MM.1S (cell line): ENCODE measurements at regions not wholly inside any gene's neighbourhood (a gene's known extent, or its start where the extent isn't known, plus 50 kb on each side); places are given as distances from the start of the nearest gene placed in this dataset.

Experiments used
- DNase-seq: peaks from one replicate; pipeline ENCODE4 v3.0.0-alpha.2; 2015
- H2AFZ ChIP-seq: fragments of 300-600 bp; sonication (generic); 2 replicates; pipeline ENCODE4 v1.6.0; 2016; ENCODE audit warnings: antibody characterized with exemption, low read length
- H3F3A ChIP-seq: fragments of 300-600 bp; sonication (generic); 2 replicates; pipeline ENCODE4 v1.6.1; 2016; ENCODE audit warnings: mild to moderate bottlenecking, antibody characterized with exemption, low read length, moderate library complexity, mixed read lengths; ENCODE audit not compliant: insufficient read depth
- H3K27ac ChIP-seq: fragments of 300-600 bp; sonication (generic); 2 replicates; pipeline ENCODE4 v1.5.1; 2016; ENCODE audit warnings: mild to moderate bottlenecking, low read length
- H3K27me3 ChIP-seq: fragments of 300-600 bp; sonication (generic); replicated peaks from 2 replicates; pipeline ENCODE4 v1.6.0; 2016; ENCODE audit warnings: low read length; ENCODE audit not compliant: insufficient read depth
- H3K36me3 ChIP-seq: fragments of 300-600 bp; sonication (generic); replicated peaks from 2 replicates; pipeline ENCODE4 v1.6.1; 2016; ENCODE audit warnings: mild to moderate bottlenecking, low read length, mixed read lengths; ENCODE audit not compliant: insufficient read depth
- H3K4me1 ChIP-seq: fragments of 300-600 bp; sonication (generic); 2 replicates; pipeline ENCODE4 v1.6.1; 2016; ENCODE audit warnings: low read length, mixed read lengths
- H3K4me2 ChIP-seq: fragments of 300-600 bp; sonication (generic); 2 replicates; pipeline ENCODE4 v1.6.0; 2016; ENCODE audit warnings: low read depth, low read length
- H3K4me3 ChIP-seq: fragments of 300-600 bp; sonication (generic); 2 replicates; pipeline ENCODE4 v1.5.1; 2016; ENCODE audit warnings: low read length, mixed read lengths
- H3K79me2 ChIP-seq: fragments of 300-600 bp; sonication (generic); 2 replicates; pipeline ENCODE4 v1.6.1; 2016; ENCODE audit warnings: mixed run types, low read length, mixed read lengths
- H3K9ac ChIP-seq: fragments of 300-600 bp; sonication (generic); 2 replicates; pipeline ENCODE4 v1.6.1; 2016; ENCODE audit warnings: low read length, mixed read lengths
- H3K9me2 ChIP-seq: fragments of 300-600 bp; sonication (generic); replicated peaks from 2 replicates; pipeline ENCODE4 v1.6.1; 2016; ENCODE audit warnings: mild to moderate bottlenecking, low read length, mixed read lengths; ENCODE audit not compliant: insufficient read depth
- H3K9me3 ChIP-seq: fragments of 300-600 bp; sonication (generic); replicated peaks from 2 replicates; pipeline ENCODE4 v1.6.1; 2016; ENCODE audit warnings: mild to moderate bottlenecking, low read length, mixed read lengths; ENCODE audit not compliant: insufficient read depth
- H4K20me1 ChIP-seq: fragments of 300-600 bp; sonication (generic); 2 replicates; pipeline ENCODE4 v1.6.1; 2016; ENCODE audit warnings: mild to moderate bottlenecking, low read length, moderate library complexity, mixed read lengths; ENCODE audit not compliant: insufficient read depth
- EZH2 ChIP-seq: fragments of 300-600 bp; sonication (generic); optimal IDR thresholded peaks from 2 replicates; pipeline ENCODE3; 2017; ENCODE audit warnings: low read depth, mild to moderate bottlenecking, antibody characterized with exemption, low read length, mixed read lengths
- EZH2phosphoT487 ChIP-seq: fragments of 300-600 bp; sonication (generic); IDR thresholded peaks from 2 replicates; pipeline ENCODE4 v1.6.1; 2018; ENCODE audit warnings: antibody characterized with exemption, low read length
- TF ChIP-seq, protein P1 (sequence below): fragments of 300-600 bp; sonication (generic); IDR thresholded peaks from 2 replicates; pipeline ENCODE4 v1.5.1; 2016; ENCODE audit warnings: antibody characterized with exemption, low read length, mixed read lengths

DNA sequence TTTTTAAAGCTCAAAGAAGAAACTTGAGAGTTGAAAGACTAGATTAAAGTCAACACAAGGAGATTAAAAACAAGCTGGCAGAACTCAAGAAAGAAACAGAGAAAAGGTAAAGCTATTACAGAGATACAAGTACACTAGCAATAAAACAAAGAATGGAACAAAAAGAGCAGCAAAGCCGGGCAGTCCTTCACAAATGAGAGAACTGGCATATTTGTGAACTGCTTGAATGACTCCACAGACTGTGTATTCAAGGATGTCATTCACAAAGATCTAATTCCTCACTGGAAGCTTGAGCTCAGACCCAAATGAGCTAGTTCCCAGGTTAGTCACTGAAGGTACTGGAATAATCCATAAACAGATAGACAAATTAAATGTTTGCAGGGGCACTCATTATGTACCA is 318.0 kb downstream of the MYCN start:
- H4K20me1 ChIP-seq, result no peaks in the 10 kb centered on the region
- H2AFZ ChIP-seq, result no peak overlapping the region
- TF ChIP-seq EZH2phosphoT487 (no peak), EZH2 (no peak)
- TF ChIP-seq, protein P1, sequence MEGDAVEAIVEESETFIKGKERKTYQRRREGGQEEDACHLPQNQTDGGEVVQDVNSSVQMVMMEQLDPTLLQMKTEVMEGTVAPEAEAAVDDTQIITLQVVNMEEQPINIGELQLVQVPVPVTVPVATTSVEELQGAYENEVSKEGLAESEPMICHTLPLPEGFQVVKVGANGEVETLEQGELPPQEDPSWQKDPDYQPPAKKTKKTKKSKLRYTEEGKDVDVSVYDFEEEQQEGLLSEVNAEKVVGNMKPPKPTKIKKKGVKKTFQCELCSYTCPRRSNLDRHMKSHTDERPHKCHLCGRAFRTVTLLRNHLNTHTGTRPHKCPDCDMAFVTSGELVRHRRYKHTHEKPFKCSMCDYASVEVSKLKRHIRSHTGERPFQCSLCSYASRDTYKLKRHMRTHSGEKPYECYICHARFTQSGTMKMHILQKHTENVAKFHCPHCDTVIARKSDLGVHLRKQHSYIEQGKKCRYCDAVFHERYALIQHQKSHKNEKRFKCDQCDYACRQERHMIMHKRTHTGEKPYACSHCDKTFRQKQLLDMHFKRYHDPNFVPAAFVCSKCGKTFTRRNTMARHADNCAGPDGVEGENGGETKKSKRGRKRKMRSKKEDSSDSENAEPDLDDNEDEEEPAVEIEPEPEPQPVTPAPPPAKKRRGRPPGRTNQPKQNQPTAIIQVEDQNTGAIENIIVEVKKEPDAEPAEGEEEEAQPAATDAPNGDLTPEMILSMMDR, result no peak
- H3K79me2 ChIP-seq, result no peaks in the 10 kb centered on the region
- H3K27ac ChIP-seq, result no peak overlapping the region
- no peaks in the 10 kb centered on the region for H3F3A ChIP-seq
- no peaks in the 10 kb centered on the region for H3K27me3 ChIP-seq
- no peak for DNase-seq
- no peaks in the 10 kb centered on the region for H3K9me3 ChIP-seq
- no peak overlapping the region for H3K4me2 ChIP-seq
- no peaks in the 10 kb centered on the region for H3K9me2 ChIP-seq
- no peak overlapping the region for H3K9ac ChIP-seq
- no peaks in the 10 kb centered on the region for H3K36me3 ChIP-seq
- H3K4me3 ChIP-seq, result no peak overlapping the region
- no peaks in the 10 kb centered on the region for H3K4me1 ChIP-seq

DNA sequence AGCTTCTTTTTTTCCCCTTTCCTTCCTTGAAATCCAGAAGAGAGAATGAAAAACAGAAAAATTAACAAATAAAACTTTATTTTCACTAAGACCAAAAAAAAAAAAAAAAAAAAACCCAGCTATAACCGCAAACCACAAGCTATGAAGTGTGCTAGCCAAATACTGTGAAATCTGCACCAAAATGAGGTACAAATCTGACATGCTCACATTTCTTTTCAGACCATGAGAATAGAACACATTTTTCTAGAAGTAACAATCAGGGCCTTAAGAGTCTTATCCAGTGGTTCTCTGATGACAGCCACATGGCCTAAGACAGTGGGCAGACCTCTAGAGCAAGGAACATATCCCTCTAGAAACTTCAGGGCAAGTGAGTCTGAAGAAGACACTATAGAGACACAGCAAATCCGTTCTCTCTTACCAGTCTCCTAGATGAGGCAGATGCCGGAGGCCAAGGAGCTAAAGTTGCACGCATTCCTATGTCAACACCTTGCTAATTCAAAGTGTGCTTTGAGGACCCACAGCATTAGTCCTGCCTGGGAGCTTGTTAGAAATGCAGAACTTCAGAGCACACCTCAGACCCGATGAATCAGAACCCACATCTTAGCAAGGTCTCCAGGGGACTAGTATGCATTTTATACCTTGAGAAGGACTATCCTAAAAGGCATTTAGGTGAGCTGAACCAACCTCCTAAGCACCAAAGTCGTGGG is 317.1 kb downstream of the MYCN start:
- no peak overlapping the region for H3K4me3 ChIP-seq
- H3K9me2 ChIP-seq, result no peaks in the 10 kb centered on the region
- no peaks in the 10 kb centered on the region for H3K4me1 ChIP-seq
- H3K9me3 ChIP-seq, result no peaks in the 10 kb centered on the region
- H4K20me1 ChIP-seq, result no peaks in the 10 kb centered on the region
- H3K36me3 ChIP-seq, result no peaks in the 10 kb centered on the region
- DNase-seq, result no peak
- TF ChIP-seq EZH2 (no peak), EZH2phosphoT487 (no peak)
- TF ChIP-seq, protein P1, result no peak
- no peaks in the 10 kb centered on the region for H3F3A ChIP-seq
- no peak overlapping the region for H3K4me2 ChIP-seq
- no peak overlapping the region for H3K9ac ChIP-seq
- no peaks in the 10 kb centered on the region for H3K27me3 ChIP-seq
- no peak overlapping the region for H2AFZ ChIP-seq
- H3K27ac ChIP-seq, result no peak overlapping the region
- no peaks in the 10 kb centered on the region for H3K79me2 ChIP-seq

DNA sequence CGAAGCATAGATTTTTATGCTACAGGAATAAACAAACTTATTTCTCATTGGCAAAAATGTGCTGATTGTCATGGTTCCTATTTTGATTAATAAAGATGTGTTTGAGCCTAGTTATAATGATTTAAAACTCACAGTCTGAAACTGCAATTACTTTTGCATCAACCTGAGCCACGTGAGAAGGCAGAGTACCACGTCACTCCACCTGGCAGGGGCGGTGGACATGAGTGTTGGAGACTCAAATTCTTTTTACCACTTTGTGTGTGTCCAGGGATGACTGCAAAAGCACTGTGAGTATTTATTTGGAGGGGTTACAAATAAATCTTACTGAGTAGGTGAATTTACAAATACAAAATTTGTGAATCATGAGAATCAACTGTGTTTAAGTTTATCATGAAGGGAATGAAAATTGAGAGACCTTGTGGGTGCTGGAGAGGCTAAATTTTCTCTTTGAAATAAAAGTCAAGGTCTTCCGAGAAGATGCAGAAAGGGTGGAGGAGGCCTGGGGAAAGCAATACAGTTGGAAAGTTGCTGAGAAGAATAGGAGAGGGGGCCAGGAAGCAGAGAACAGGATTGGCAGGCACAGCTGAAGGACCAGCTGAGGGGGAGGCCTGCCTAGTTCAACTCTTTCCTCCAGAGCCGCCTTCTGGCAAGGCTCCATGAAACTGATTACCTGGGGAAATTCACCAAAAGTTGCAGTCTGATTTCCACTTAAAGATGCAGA is 316.4 kb downstream of the MYCN start:
- Histone ChIP-seq H2AFZ (no peak overlapping the region), H3K4me3 (no peak overlapping the region), H3K9ac (no peak overlapping the region), H3K9me3 (no peaks in the 10 kb centered on the region), H3K27ac (no peak overlapping the region), H3K27me3 (no peaks in the 10 kb centered on the region), H4K20me1 (no peaks in the 10 kb centered on the region), H3K36me3 (no peaks in the 10 kb centered on the region), H3K4me2 (no peak overlapping the region), H3K9me2 (no peaks in the 10 kb centered on the region), H3F3A (no peaks in the 10 kb centered on the region), H3K79me2 (no peaks in the 10 kb centered on the region), H3K4me1 (no peaks in the 10 kb centered on the region)
- TF ChIP-seq, protein P1, result no peak
- TF ChIP-seq EZH2, result no peak
- TF ChIP-seq EZH2phosphoT487, result no peak
- no peak for DNase-seq
